Liver (tissue), 8 donors: ENCODE measurements at regions not wholly inside any gene's neighbourhood (a gene's known extent, or its start where the extent isn't known, plus 50 kb on each side); places are given as distances from the start of the nearest gene placed in this dataset.

ENCODE experiments used
- DNase-seq: peaks from one replicate; pipeline ENCODE4 v3.0.0-alpha.2; 2017; ENCODE audit warnings: low spot score
- H3K27ac ChIP-seq, 2 donors: one replicate each; pipeline ENCODE4 v1.7.0; 2013; ENCODE audit warnings: inconsistent platforms in 2 of 2, low read length in 2 of 2, control low read depth in 1 of 2, low read depth in 1 of 2, mild to moderate bottlenecking in 1 of 2
- H3K27me3 ChIP-seq, 4 donors: one replicate each; pipeline versions ENCODE4 v1.6.1 to v1.7.0; 2013; ENCODE audit warnings: low read length in 3 of 4, inconsistent platforms in 1 of 4, mild to moderate bottlenecking in 1 of 4, moderate library complexity in 1 of 4; ENCODE audit not compliant: control insufficient read depth in 4 of 4, insufficient read depth in 4 of 4
- H3K36me3 ChIP-seq, 4 donors: one replicate each; pipeline versions ENCODE4 v1.6.1 to v1.7.0; 2013; ENCODE audit warnings: low read length in 3 of 4, mild to moderate bottlenecking in 3 of 4, low read depth in 1 of 4, moderate library complexity in 1 of 4; ENCODE audit not compliant: control insufficient read depth in 4 of 4, insufficient read depth in 3 of 4
- H3K4me1 ChIP-seq, 4 donors: one replicate each; pipeline versions ENCODE4 v1.6.1 to v1.7.0; 2013; ENCODE audit warnings: low read length in 3 of 4, mild to moderate bottlenecking in 3 of 4, moderate library complexity in 1 of 4; ENCODE audit not compliant: control insufficient read depth in 4 of 4, insufficient read depth in 4 of 4
- H3K4me3 ChIP-seq, 3 donors: one replicate each; pipeline versions ENCODE4 v1.6.1 to v1.7.0; 2013; ENCODE audit warnings: low read length in 3 of 3, control low read depth in 1 of 3, low read depth in 1 of 3, mild to moderate bottlenecking in 1 of 3
- H3K9ac ChIP-seq, 2 donors: one replicate each; pipeline ENCODE4 v1.7.0; 2013; ENCODE audit warnings: low read length in 2 of 2, mild to moderate bottlenecking in 2 of 2, moderate library complexity in 2 of 2, control low read depth in 1 of 2, low read depth in 1 of 2
- H3K9me3 ChIP-seq, 4 donors: one replicate each; pipeline versions ENCODE4 v1.6.1 to v1.7.0; 2013; ENCODE audit warnings: low read length in 3 of 4; ENCODE audit not compliant: control insufficient read depth in 4 of 4
- EGR1 ChIP-seq, 2 donors: IDR thresholded peaks; 2 replicates each; pipeline ENCODE4 v1.6.1; 2016 to 2018; ENCODE audit warnings: antibody characterized with exemption in 2 of 2, low read depth in 2 of 2
- FOXA1 ChIP-seq: IDR thresholded peaks from 2 replicates; pipeline ENCODE4 v1.6.1; 2016; ENCODE audit warnings: antibody characterized with exemption
- FOXA2 ChIP-seq: IDR thresholded peaks from 2 replicates; pipeline ENCODE4 v1.6.1; 2016; ENCODE audit warnings: antibody characterized with exemption
- GABPA ChIP-seq, 2 donors: IDR thresholded peaks in 1 of 2; conservative IDR thresholded peaks in 1 of 2; 2 replicates each; pipeline ENCODE4 v1.6.1; 2016; ENCODE audit warnings: antibody characterized with exemption in 2 of 2, mild to moderate bottlenecking in 1 of 2, moderate library complexity in 1 of 2
- HNF4A ChIP-seq, 2 donors: conservative IDR thresholded peaks; 2 replicates each; pipeline ENCODE4 v1.6.1; 2016; ENCODE audit warnings: antibody characterized with exemption in 2 of 2, mild to moderate bottlenecking in 2 of 2
- HNF4G ChIP-seq: IDR thresholded peaks from 2 replicates; pipeline ENCODE4 v1.6.1; 2016; ENCODE audit warnings: antibody characterized with exemption
- JUND ChIP-seq, 2 donors: IDR thresholded peaks; 2 replicates each; pipeline ENCODE4 v1.6.1; 2016; ENCODE audit warnings: antibody characterized with exemption in 2 of 2
- NR2F2 ChIP-seq: IDR thresholded peaks from 2 replicates; pipeline ENCODE4 v1.6.1; 2016; ENCODE audit warnings: antibody characterized with exemption
- RAD21 ChIP-seq, 2 donors: IDR thresholded peaks; 2 replicates each; pipeline ENCODE4 v1.6.1; 2016; ENCODE audit warnings: antibody characterized with exemption in 2 of 2, mild to moderate bottlenecking in 2 of 2
- RXRA ChIP-seq, 2 donors: IDR thresholded peaks; 2 replicates each; pipeline ENCODE4 v1.6.1; 2017 to 2018; ENCODE audit warnings: antibody characterized with exemption in 2 of 2, mild to moderate bottlenecking in 1 of 2
- SP1 ChIP-seq: IDR thresholded peaks from 2 replicates; pipeline ENCODE4 v1.6.1; 2018; ENCODE audit warnings: antibody characterized with exemption, mild to moderate bottlenecking
- TAF1 ChIP-seq: conservative IDR thresholded peaks from 2 replicates; pipeline ENCODE4 v1.6.1; 2016; ENCODE audit warnings: antibody characterized with exemption, mild to moderate bottlenecking
- YY1 ChIP-seq: IDR thresholded peaks from 2 replicates; pipeline ENCODE4 v1.6.1; 2016; ENCODE audit warnings: antibody characterized with exemption, mild to moderate bottlenecking
- WGBS: extraction: QIAGEN DNeasy Blood & Tissue Kit; methylation state at CpG from one replicate; pipeline ENCODE4 v1.1.7; 2013; 5-methylcytosine and 5-hydroxymethylcytosine counted together
- TF ChIP-seq, protein P1 (sequence below): IDR thresholded peaks from 2 replicates; pipeline ENCODE4 v1.6.1; 2016; ENCODE audit warnings: antibody characterized with exemption
- TF ChIP-seq, protein P2 (sequence below): IDR thresholded peaks from 2 replicates; pipeline ENCODE4 v1.6.1; 2016; ENCODE audit warnings: antibody characterized with exemption
- TF ChIP-seq, protein P3 (sequence below): IDR thresholded peaks from 2 replicates; pipeline ENCODE4 v1.6.1; 2016; ENCODE audit warnings: antibody characterized with exemption, mild to moderate bottlenecking
- TF ChIP-seq, protein P4 (sequence below): fragments of 150-350 bp; IDR thresholded peaks from 2 replicates; pipeline ENCODE4 v1.5.1; 2017; ENCODE audit warnings: improper control_type of control experiment, low read depth, low read length; ENCODE audit not compliant: missing input control
- TF ChIP-seq, protein P5 (sequence below): IDR thresholded peaks from 2 replicates; pipeline ENCODE4 v1.6.1; 2016; ENCODE audit warnings: antibody characterized with exemption
- donor health status: healthy.
- donor health status: healthy.
- donor health status: healthy.
- donor health status: healthy.
- donor health status: healthy.

DNA sequence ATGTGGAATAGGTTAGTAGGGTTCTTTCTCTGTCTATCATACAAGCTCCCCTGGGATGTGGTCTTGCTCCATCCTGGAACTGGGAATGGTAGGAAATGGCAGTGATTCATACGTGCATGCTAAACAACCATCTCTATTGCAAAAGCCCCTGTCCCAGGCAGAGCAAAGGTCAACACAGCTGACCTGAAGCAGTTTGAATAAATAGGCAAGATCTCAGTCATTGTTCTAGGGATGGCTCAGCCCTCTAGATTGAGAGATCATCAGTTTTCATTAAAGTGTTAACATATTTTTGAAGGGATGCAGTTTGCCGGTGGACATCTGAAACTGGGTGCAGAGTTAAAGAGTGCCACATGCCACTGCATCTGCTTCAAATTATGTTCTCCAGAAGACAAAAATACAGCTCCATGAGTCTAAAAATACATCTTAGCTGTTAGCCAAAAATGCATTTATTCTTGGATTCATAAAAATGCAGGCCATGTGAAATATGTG lies 224.1 kb downstream of the ESM1 start:
- no peaks in the 10 kb centered on the region for H3K27me3 ChIP-seq
- no peaks in the 10 kb centered on the region for H3K9me3 ChIP-seq
- H3K36me3 ChIP-seq, result no peaks in the 10 kb centered on the region
- H3K4me3 ChIP-seq, result no peak overlapping the region
- DNase-seq, result no peak
- no peak for TF ChIP-seq FOXA1
- peak; percentile 21 to 46 for TF ChIP-seq RXRA (IDR thresholded peaks at IDR 0.05)
- TF ChIP-seq, protein P1, sequence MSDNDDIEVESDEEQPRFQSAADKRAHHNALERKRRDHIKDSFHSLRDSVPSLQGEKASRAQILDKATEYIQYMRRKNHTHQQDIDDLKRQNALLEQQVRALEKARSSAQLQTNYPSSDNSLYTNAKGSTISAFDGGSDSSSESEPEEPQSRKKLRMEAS, result peak; percentile 32
- peak in 1 of 2 donors; percentile 21 for TF ChIP-seq JUND (IDR thresholded peaks at IDR 0.05)
- TF ChIP-seq HNF4A (conservative IDR thresholded peaks at IDR 0.05), result peak; percentile 56 to 58
- no peak for TF ChIP-seq FOXA2
- TF ChIP-seq, protein P2, sequence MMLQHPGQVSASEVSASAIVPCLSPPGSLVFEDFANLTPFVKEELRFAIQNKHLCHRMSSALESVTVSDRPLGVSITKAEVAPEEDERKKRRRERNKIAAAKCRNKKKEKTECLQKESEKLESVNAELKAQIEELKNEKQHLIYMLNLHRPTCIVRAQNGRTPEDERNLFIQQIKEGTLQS, result no peak
- TF ChIP-seq EGR1 (IDR thresholded peaks at IDR 0.05; ENCODE audit: low read depth in 2 of 2), result no peak
- peak in 1 of 2 donors; percentile 29 for TF ChIP-seq RAD21 (IDR thresholded peaks at IDR 0.05)
- no peak for TF ChIP-seq GABPA (IDR thresholded peaks at IDR 0.05 in 1 of 2, conservative IDR thresholded peaks at IDR 0.05 in 1 of 2)
- peak; percentile 42 for TF ChIP-seq YY1
- TF ChIP-seq HNF4G, result no peak
- TF ChIP-seq SP1, result no peak
- TF ChIP-seq NR2F2, result peak; percentile 82
- TF ChIP-seq, protein P3, sequence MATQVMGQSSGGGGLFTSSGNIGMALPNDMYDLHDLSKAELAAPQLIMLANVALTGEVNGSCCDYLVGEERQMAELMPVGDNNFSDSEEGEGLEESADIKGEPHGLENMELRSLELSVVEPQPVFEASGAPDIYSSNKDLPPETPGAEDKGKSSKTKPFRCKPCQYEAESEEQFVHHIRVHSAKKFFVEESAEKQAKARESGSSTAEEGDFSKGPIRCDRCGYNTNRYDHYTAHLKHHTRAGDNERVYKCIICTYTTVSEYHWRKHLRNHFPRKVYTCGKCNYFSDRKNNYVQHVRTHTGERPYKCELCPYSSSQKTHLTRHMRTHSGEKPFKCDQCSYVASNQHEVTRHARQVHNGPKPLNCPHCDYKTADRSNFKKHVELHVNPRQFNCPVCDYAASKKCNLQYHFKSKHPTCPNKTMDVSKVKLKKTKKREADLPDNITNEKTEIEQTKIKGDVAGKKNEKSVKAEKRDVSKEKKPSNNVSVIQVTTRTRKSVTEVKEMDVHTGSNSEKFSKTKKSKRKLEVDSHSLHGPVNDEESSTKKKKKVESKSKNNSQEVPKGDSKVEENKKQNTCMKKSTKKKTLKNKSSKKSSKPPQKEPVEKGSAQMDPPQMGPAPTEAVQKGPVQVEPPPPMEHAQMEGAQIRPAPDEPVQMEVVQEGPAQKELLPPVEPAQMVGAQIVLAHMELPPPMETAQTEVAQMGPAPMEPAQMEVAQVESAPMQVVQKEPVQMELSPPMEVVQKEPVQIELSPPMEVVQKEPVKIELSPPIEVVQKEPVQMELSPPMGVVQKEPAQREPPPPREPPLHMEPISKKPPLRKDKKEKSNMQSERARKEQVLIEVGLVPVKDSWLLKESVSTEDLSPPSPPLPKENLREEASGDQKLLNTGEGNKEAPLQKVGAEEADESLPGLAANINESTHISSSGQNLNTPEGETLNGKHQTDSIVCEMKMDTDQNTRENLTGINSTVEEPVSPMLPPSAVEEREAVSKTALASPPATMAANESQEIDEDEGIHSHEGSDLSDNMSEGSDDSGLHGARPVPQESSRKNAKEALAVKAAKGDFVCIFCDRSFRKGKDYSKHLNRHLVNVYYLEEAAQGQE, result no peak
- TF ChIP-seq TAF1, result no peak
- TF ChIP-seq, protein P4, sequence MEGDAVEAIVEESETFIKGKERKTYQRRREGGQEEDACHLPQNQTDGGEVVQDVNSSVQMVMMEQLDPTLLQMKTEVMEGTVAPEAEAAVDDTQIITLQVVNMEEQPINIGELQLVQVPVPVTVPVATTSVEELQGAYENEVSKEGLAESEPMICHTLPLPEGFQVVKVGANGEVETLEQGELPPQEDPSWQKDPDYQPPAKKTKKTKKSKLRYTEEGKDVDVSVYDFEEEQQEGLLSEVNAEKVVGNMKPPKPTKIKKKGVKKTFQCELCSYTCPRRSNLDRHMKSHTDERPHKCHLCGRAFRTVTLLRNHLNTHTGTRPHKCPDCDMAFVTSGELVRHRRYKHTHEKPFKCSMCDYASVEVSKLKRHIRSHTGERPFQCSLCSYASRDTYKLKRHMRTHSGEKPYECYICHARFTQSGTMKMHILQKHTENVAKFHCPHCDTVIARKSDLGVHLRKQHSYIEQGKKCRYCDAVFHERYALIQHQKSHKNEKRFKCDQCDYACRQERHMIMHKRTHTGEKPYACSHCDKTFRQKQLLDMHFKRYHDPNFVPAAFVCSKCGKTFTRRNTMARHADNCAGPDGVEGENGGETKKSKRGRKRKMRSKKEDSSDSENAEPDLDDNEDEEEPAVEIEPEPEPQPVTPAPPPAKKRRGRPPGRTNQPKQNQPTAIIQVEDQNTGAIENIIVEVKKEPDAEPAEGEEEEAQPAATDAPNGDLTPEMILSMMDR, result no peak
- TF ChIP-seq, protein P5, sequence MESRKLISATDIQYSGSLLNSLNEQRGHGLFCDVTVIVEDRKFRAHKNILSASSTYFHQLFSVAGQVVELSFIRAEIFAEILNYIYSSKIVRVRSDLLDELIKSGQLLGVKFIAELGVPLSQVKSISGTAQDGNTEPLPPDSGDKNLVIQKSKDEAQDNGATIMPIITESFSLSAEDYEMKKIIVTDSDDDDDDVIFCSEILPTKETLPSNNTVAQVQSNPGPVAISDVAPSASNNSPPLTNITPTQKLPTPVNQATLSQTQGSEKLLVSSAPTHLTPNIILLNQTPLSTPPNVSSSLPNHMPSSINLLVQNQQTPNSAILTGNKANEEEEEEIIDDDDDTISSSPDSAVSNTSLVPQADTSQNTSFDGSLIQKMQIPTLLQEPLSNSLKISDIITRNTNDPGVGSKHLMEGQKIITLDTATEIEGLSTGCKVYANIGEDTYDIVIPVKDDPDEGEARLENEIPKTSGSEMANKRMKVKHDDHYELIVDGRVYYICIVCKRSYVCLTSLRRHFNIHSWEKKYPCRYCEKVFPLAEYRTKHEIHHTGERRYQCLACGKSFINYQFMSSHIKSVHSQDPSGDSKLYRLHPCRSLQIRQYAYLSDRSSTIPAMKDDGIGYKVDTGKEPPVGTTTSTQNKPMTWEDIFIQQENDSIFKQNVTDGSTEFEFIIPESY, result no peak
- H3K27ac ChIP-seq, result no peak overlapping the region
- WGBS, result 57% methylated on average over 2 of the region's 2 CpGs
- no peak overlapping the region for H3K9ac ChIP-seq
- peaks cover 0 to 2% (median 0%) of the 10 kb centered on the region in 4 donors for H3K4me1 ChIP-seq
